Embryonic facial prominence (tissue), 1 donor: ENCODE measurements at regions not wholly inside any gene's neighbourhood (a gene's known extent, or its start where the extent isn't known, plus 50 kb on each side); places are given as distances from the start of the nearest gene placed in this dataset.

Experiments
- DNase-seq: peaks from one replicate; pipeline ENCODE4 v3.0.0-alpha.2; 2016; ENCODE audit errors: extremely low spot score

DNA sequence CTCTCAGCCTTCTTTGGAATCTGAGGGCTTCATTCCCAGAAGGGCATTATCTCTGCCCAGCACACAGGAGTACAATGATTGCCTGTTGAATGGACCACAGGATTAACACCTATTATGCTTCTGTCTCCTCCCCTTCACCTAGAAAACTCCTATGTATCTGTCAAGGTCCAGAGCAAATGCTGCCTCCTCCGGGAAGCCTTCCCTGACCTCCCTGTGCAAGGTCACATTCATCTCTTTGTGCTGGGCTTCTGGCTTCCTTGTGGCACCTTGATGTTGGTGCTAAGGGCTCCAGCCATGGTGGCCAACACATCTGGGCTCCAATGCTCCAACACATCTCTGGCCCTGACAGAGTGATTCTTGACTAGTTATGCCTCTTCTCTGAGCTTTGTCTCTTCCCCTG, 49.9 kb upstream of the ATP2B2 start:
- DNase-seq: no peak

DNA sequence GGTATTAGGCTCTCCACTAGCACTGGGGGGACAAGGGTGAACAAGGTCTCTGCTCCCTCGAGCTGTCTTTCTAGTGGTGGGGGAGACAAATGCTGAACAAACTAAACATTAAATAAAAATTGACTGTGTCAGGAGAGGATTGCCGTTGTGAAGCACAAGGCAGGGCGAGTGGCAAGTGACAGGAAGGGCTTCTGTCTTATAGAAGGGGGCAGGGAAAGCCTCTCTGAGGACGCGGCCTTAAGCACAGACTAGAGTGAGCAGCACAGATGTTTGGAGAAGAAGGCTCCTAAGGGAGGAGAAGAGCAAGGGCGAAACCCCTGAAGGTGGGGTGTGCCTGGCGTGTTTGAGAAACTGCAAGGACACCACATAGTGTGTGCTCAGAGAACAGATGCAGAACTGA, 50.9 kb upstream of the ATP2B2 start:
- no peak for DNase-seq

DNA sequence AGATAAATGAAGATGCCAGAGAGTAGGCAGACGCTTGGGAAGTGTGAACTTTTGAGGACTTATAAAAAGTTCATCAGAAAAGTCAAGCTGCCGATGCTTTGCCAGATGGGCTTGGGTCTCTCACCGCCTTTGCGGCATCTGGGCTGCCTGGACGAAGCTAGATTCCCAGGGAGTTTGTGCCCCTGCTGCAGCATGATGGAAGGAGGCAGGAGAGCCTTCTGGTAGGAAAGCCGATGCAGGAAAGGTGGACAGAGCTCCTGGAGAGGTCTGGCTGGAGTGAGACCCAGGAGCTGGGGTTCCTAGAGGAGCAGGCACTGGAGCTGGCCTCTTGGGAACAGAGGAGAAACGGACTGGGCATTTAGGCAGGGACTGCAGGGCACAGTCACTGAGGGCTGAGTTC, 51.9 kb upstream of the ATP2B2 start:
- DNase-seq: no peak

DNA sequence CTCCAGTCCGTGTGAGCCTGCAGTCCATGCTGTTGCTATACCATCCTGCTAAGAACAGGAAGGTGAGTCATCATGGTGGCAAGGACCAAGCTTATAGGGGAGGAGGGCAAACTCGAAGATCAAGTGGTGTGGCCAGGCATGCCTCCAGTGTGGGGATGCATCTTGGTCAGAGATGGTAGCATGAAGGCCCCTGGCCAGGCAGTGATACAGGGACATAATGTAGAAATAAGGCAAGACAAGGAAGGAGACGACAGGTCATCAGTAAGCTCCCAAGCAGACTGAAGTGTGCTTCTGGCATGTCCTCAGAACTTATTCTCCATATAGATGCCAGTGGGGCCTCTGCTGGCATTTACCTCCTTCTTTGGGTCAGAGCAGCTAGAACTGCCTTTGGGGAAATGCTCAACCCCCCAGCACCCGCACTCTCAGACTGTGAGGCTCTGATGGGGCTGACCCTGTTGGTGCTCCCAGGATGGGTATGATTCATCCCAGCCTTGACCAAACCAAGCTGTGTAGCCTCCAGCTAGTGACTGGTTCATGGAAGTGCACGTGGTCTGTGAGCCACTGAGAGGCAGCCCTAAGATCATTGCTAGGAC, 52.5 kb upstream of the ATP2B2 start:
- DNase-seq: no peak

DNA sequence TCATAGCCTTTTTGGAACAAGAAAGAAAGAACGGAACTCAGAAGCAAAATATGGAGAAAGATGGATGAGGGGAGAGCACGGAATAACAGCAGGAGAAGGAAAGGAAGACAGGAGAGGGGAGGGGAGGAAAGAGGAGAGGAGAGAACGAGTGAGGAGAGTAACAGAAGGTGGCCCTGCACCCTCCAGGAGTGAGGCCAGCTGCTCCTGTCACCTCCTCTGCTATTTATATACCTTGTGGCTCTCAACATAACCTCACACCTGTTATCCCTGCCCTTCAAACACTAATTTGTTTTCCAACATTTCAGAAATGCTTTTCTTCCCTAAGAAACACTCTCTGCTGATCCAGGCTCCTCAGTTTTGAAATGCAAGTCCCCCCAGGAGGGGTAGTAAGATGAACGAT, 53.4 kb upstream of the ATP2B2 start:
- no peak for DNase-seq

DNA sequence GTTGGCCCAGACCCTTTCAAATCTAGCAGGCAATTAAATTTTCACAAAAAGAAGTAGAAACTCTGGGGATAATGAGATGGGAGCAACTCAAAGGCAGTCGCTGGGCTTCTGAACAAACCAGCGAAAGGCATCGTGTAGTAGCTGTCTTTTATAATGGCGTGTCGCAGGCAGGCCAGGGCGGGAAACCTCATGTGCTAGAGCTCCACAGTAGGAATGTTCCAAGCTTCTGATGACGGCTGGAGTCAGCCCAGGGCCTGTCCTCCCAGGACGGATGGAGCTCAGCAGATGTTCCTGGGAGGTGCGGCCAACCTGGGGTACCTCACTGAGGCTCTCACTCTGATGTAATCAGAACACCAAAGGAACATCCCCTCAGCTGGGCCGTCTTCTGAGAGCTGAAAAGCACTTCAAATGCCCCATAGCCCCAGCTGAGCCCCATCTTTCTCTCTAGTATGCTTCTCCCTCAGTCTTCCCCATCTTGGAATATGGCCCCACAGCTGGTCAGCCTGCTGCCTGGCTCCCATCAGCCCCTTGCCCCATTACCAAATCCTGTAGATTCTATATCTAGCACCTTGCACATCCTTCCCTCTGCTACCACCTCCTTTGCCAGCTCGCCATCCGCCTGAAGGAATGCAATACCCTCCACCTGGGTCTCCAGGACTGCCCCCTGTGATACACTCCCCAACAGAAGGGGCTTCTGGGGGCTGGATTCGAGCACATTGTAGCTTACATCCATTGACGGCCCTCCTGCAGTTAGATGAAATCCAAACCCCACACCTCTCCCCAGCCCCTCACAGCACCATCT, 54.9 kb upstream of the ATP2B2 start:
- DNase-seq: no peak

DNA sequence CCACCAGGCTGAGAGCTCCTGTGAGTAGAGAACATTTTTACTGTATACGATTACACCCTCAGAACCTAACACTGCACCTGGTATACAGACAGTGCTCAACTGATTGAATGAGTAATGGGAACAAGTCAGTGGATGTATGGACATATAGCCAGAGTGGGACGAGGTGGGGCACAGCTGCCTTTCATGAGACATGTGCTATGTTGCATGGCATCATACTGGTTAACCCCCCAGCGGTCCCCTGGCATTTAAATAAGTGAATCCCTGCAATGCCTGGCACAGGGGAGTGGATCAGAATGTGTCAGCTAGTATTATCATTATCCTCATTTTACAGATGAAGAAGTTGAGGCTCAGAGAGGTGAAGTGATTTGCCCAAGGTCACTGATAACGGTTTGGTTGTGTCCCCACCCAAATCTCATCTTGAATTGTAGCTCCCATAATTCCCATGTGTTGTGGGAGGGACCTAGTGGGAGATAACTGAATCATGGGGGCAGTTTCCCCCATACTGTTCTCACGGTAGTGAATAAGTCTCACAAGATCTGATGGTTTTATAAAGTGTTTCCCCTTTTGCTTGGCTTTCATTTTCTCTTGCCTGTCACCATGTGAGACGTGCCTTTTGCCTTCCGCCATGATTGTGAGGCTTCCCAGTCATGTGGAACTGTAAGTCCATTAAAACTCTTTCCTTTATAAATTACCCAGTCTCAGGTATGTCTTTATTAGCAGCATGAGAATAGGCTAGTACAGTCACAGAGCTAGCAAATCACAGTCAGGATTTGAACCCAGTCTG, 56.0 kb upstream of the ATP2B2 start:
- DNase-seq: no peak

DNA sequence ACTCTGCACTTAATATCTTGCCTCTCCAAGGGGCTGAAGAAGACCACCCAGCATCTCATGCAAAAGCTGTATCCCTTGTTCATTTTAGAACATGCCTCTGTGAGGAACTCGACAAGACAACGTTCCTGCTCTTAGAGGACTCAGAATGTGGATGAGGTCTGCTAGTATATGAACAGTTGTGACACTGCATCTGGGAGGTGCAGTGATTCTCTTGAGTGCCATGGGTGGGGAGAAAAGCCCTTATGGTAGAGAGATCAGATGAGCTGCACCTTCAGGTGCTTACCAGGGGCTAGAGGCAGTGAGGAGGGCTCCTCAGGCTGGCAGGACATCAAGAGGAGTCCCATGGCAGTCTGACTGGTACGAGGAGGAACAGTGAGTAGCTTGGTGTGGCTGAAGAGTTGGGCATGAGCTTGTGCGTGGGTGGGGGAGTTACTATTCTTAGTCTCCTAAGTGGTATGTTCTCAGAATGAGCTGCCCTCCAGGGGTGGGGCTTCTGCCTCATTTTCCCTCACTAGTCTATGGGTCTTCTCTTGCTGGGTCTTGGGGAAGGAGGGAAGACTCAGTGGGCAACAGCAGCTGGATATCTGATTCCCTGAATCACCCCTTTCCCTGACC, 56.7 kb upstream of the ATP2B2 start:
- no peak for DNase-seq

DNA sequence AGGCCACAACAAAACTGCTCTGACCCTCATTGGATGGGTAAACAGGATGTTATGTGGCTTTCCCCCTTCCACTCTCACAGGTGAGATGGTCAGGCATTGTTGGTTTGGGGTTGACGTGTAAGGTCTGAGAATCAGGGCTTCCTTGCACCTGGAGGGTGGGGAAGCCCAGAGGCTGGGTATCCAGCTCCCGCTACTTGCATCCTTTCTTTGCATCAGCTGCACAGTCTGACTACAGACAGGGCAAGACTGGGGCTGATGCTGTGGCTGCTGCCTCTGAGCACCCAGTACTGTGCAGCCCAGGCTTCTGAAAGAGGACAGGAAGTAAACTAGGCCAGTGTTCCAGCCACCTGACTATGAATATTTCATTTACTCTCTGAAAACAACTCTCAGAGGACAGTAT, 58.0 kb upstream of the ATP2B2 start:
- DNase-seq: no peak

DNA sequence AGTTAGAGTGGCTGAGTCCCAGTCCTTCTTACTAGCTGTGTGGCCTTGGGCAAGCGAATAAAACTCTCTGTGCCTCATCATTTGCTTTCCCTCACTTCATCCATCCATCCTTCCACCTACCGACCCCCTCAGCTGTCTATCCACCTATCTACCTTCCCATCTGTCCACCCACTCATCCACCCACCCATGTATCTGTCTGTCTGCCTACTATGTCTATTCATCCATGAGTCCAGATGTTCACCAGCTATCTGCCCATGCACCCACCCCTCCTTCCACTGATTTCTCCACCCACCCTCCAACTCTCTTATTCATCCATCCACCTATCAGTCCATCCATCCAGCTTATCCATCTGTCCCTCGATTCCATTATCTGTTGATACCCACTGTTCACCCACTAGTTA, 60.4 kb upstream of the ATP2B2 start:
- DNase-seq: no peak

DNA sequence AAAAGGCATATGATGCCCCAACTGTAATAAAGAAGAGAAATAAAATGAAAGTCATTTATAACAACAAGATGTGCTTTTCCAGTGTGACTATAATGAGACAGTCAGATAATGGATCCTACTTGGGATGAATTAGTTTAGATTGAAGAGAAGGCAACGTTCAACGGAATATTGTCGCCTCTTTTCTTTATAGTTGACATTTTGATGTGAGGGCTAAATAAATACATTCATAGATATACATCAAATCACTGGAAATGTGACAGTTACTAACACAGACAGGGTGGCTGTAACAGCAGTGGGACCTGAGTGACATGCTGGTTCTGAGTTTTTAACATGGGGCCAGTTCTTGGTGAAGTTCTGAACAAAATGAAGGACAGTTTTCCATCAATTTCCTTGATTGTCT, 61.1 kb upstream of the ATP2B2 start:
- DNase-seq: no peak

DNA sequence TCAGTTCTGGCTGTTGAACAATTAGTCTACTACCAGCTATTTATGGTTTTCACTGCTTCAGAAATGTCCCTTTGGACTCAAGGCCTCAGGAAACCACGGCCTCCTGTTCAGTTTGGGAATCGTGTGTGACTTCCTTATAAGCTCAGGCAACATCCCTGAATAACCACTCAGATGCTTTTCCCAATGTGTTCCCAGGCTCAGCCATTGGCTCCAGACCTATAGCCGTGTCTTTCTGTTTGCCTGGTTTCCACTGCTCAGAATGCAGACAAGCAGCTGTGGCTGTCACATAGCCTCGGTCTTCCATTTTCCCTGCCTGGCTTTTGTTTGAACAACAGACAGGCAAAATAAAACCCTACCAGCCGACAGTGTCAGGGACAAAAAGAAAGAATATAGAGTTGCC, 63.2 kb upstream of the ATP2B2 start:
- no peak for DNase-seq

DNA sequence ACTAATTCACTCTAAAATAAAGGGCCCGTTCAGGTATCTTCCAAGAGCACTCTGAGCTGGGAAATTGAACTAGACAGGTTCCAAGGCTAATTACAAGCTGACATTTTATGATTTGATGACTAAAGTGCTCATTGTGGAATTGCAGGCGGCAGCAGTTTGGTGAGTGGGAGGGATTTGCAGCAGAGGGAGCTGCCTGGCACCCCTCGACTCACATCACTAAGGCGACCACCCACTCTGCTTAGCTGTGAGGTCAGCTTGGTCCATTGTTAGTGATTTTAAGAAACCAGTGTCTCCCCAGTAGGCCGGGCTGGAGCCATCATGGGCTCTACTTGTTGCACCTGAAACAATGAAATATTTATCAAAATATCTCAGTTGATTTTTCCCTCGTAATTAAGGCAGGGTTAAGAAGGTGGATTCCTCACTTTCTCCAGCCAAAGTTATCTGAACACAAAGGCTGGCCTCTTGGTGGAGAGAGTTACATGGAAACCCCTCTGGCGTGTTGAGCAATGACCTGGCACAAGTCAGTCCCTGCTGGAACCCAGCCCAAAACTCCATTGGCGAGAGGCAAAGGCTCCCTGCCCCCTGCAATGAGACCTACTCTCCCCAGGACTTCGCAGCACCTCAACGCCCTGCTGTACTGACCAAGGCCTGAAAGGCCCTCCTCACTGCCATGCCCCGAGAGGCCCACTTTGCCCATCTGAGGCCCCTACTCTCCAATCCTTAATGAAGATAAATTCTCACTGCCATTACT, 65.0 kb upstream of the ATP2B2 start:
- no peak for DNase-seq

DNA sequence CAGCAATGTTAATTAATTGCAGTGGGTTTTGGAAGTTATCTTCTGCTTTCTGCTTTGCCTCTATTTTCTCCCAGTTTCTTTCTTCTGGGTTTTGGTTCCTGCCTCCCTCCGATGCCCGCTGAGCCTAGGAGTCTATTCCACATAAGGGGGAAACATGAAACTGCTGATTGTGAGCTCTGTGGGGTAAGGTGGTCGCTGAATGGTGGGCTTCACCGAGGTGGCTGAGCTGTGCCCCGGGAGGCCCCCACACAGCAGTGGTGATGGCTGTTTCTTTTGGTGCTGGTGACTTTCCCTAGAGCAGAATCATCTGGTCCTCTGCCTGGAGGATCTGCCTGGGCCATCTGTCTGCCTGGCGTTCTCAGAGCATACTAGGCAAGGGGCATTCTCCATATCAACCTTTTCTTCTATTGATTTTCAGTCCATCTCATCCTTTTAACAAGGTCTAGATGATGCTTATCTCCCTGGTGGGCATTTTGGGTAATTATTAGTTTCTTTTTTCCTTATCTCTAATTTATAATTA, 68.8 kb upstream of the ATP2B2 start:
- no peak for DNase-seq

DNA sequence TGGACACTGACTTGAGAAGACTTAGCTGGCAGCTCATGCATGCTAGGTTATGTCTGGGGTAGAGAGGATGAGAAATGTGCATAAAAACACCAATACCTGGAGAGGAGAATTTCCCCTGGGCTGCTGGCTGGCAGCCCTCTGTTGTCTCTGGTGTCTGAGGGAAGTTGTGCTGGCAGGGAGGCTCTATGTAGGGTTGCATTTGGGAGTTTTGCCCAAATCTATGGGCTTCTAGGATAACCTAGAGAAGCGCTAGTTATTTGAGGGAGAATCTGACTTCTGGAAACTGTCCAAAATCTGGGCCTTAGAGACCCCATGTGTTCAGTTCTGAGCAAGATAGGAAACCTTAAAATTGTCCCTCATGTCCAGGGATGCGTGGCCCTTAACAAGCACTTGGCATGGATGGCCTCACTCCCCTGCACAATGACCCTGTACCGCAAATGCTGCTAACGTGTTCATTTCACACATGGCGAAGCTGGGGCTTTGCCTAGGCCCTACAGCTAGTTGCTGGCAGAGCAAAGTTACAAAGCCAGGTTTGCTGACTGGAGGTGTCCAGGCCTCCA, 70.3 kb upstream of the ATP2B2 start:
- DNase-seq: no peak

DNA sequence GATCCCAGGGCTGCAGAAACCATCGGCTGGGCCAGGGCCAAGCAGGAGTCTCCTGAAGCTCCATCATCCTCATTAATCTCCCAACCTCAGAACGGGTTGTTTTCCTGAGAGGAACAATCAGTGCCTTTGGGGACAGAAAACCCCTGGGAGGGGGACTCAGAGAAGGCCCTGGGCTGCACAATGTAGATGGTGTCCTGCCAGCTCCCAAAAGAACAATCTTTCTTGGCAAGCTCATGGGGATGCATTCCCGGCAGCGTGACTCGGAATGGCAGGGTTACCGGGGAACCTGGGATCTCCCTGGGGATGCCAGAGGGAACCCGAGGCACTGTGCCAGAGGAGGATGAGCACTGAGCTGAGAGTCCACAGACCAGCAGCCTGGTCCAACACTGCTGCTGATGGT, 72.1 kb upstream of the ATP2B2 start:
- DNase-seq: no peak

DNA sequence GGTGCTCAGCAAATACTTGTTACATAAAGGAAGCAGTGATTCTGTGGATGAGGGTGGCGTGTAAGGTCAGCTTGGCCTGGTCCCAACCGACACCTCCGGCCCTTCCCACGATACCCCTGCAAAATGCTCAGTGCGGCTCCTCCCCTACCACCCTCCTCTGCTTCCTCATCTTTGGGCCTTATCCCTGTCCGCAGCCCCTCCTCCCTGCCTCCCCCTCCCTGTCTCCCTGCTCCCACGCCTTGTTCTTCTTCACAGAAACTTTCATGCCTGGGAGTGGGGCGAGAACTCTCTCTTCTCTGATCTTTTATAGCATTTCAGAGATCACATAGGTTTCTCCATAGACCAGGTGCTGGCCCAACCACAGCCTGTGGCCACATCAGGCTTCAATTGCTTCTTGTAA, 75.0 kb upstream of the ATP2B2 start:
- DNase-seq: no peak

DNA sequence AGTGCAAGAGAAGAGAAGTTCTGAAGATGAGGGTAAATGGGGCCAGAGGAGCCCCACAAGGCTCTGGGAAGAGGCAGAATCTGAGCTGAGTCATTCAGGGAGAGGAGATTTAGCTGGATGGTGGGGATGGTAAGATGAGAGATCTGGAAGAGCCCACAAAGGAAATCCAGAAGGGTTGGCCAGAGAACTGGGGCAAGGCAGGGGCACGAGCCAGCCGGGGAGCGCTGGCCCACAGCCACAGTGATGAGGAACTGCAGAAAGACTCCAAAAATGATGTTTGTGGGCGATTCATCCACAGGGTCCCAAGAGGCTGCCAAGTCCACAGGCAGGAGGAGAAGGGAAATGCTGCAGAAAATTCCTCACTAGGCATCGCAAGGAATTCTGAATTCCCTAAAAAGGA, 75.9 kb upstream of the ATP2B2 start:
- no peak for DNase-seq

DNA sequence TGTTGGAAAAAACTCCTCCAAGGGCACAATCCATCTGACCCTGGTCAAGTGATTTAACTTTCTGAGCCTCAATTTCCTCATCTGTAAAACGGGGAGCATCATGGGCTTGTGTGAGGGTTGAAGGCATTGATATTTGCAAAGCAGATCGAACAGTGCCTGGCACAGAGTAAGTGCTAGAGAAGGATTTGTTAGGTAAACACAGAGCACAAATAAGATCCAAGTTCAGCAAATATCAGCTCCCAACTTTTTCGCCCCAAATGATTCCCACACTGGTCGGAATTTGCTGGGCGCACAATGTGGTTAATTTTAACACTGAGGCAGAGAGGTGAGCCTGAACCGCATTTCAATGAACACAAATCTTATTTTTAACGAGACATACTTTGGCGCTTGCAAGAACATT, 76.3 kb upstream of the ATP2B2 start:
- no peak for DNase-seq

DNA sequence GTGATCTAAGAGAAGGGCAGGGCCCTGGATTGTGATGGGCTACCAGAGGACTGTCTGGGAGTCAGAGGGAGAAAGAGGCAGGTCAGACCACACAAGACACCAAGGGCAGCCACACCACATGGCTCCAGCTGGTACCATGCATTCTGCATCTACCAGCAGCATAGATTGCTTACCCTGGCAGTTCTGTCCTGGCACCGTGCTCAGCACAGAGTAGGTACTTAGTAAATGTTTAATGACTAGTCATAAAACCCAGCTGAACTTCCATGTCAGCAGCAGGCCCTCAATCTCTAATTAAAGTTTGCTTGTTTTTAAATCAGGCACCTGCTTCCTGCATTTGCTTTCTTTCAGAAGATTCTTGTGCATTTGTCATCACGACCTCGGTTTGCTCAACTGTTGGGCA, 77.3 kb upstream of the ATP2B2 start:
- DNase-seq: no peak
